ENCODE measurements at regions not wholly inside any gene's neighbourhood (a gene's known extent, or its start where the extent isn't known, plus 50 kb on each side); places are given as distances from the start of the nearest gene placed in this dataset.

DNA sequence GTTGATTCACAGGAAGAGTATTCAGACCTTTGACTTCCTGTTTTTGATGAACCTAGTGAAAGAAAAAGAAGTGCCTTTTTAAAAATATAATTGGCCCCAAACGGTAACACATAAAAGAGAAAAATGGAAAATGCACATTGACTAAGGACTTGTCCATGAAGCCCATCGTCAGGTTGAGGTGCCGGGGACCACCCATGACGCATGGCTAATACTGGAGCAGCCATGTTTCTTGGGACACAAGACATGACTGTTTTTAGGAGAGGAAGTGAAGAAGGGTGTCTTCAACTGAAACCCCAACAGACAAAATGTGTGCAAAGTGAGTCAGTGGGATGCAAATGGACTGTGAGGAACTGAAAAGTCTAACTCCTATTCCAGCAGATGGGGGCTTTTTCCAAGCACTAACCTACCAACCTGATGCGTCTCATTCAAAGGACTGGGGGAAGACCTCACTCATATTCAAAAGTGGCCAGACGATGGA, 459.4 kb downstream of the FOXO1 start:
- TF ChIP-seq POLR2A (IDR thresholded peaks at IDR 0.05) (no peak), CTCF (IDR thresholded peaks at IDR 0.05) (no peak)
